ENCODE measurements at regions not wholly inside any gene's neighbourhood (a gene's known extent, or its start where the extent isn't known, plus 50 kb on each side); places are given as distances from the start of the nearest gene placed in this dataset.

GRCh38 chr1:168455764-168456163 is 88.0 kb downstream of the XCL2 start:
- DNase-seq = no peak

GRCh38 chr1:168454211-168454815 is 89.5 kb downstream of the XCL2 start:
- DNase-seq = no peak

GRCh38 chr1:168453056-168453455 is 90.7 kb downstream of the XCL2 start:
- no peak for DNase-seq

- DNase-seq = no peak
Observed at GRCh38 chr1:168452329-168452728, 91.5 kb downstream of the XCL2 start.

- DNase-seq = no peak
Observed at GRCh38 chr1:168447871-168448270, 95.9 kb downstream of the XCL2 start.

GRCh38 chr1:168446081-168446480 is 97.7 kb downstream of the XCL2 start:
- no peak for DNase-seq

- DNase-seq = no peak
Observed at GRCh38 chr1:168443899-168444298, 99.9 kb downstream of the XCL2 start.

- no peak for DNase-seq
Observed at GRCh38 chr1:168443356-168443755, 100.4 kb downstream of the XCL2 start.

GRCh38 chr1:168442931-168443330 is 100.9 kb downstream of the XCL2 start:
- DNase-seq = no peak

GRCh38 chr1:168441745-168442144 is 102.1 kb downstream of the XCL2 start:
- no peak for DNase-seq

- peak; percentile 84 for DNase-seq
Observed at GRCh38 chr1:168439456-168440375, 104.1 kb downstream of the XCL2 start.

GRCh38 chr1:168438626-168439025 is 105.2 kb downstream of the XCL2 start:
- no peak for DNase-seq

- no peak for DNase-seq
Observed at GRCh38 chr1:168437821-168438220, 106.0 kb downstream of the XCL2 start.

GRCh38 chr1:168435439-168435838 is 108.4 kb downstream of the XCL2 start:
- no peak for DNase-seq

- DNase-seq = peak; percentile 14
Observed at GRCh38 chr1:168433238-168433637, 110.6 kb downstream of the XCL2 start.

- DNase-seq = no peak
Observed at GRCh38 chr1:168431882-168432281, 111.9 kb downstream of the XCL2 start.

GRCh38 chr1:168430321-168430720 is 113.5 kb downstream of the XCL2 start:
- DNase-seq = no peak

GRCh38 chr1:168428063-168428731 is 115.6 kb downstream of the XCL2 start:
- DNase-seq = no peak

- no peak for DNase-seq
Observed at GRCh38 chr1:168427051-168427450, 116.7 kb downstream of the XCL2 start.

GRCh38 chr1:168424281-168424680 is 119.5 kb downstream of the XCL2 start:
- DNase-seq = no peak

- DNase-seq = no peak
Observed at GRCh38 chr1:168422203-168422847, 121.5 kb downstream of the XCL2 start.

- DNase-seq = no peak
Observed at GRCh38 chr1:168421399-168422004, 122.3 kb downstream of the XCL2 start.

- no peak for DNase-seq
Observed at GRCh38 chr1:168420177-168420576, 123.6 kb downstream of the XCL2 start.

Data from COR-L47 (cell line).